ENCODE measurements at regions not wholly inside any gene's neighbourhood (a gene's known extent, or its start where the extent isn't known, plus 50 kb on each side); places are given as distances from the start of the nearest gene placed in this dataset.

DNA sequence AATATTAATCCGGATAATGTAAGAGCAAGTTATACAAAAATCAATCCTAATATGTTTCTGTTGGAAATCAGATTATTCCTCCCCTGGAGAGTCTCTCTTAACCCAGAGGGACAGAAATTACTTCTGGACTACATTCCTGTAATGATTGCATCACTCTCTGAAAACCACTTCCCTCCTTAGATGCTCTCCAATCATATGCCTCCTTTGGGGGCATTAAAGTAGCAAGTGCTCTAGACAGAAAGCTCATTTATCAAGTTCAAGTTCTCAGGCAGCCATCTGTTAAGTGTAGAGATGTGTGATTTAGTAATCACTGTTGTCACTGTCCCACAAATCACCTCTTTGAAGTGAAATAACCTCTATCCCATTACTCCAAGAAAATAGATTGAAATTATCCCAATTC lies 247.1 kb downstream of the SLCO4C1 start:
- TF ChIP-seq RARB (CRISPR knock-in tag; IDR thresholded peaks at IDR 0.05), result no peak
- TF ChIP-seq, protein P1, sequence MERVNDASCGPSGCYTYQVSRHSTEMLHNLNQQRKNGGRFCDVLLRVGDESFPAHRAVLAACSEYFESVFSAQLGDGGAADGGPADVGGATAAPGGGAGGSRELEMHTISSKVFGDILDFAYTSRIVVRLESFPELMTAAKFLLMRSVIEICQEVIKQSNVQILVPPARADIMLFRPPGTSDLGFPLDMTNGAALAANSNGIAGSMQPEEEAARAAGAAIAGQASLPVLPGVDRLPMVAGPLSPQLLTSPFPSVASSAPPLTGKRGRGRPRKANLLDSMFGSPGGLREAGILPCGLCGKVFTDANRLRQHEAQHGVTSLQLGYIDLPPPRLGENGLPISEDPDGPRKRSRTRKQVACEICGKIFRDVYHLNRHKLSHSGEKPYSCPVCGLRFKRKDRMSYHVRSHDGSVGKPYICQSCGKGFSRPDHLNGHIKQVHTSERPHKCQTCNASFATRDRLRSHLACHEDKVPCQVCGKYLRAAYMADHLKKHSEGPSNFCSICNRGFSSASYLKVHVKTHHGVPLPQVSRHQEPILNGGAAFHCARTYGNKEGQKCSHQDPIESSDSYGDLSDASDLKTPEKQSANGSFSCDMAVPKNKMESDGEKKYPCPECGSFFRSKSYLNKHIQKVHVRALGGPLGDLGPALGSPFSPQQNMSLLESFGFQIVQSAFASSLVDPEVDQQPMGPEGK (CRISPR knock-in tag; IDR thresholded peaks at IDR 0.05; ENCODE audit: borderline replicate concordance), result no peak
- no peak for TF ChIP-seq PPARA (CRISPR knock-in tag; IDR thresholded peaks at IDR 0.05; ENCODE audit: borderline replicate concordance)
- TF ChIP-seq ZFP3 (CRISPR knock-in tag; IDR thresholded peaks at IDR 0.05), result no peak
- no peak for TF ChIP-seq CSDC2 (CRISPR knock-in tag; IDR thresholded peaks at IDR 0.05)
- no peak for TF ChIP-seq ZNF8 (CRISPR knock-in tag; IDR thresholded peaks at IDR 0.05)
- TF ChIP-seq, protein P2, sequence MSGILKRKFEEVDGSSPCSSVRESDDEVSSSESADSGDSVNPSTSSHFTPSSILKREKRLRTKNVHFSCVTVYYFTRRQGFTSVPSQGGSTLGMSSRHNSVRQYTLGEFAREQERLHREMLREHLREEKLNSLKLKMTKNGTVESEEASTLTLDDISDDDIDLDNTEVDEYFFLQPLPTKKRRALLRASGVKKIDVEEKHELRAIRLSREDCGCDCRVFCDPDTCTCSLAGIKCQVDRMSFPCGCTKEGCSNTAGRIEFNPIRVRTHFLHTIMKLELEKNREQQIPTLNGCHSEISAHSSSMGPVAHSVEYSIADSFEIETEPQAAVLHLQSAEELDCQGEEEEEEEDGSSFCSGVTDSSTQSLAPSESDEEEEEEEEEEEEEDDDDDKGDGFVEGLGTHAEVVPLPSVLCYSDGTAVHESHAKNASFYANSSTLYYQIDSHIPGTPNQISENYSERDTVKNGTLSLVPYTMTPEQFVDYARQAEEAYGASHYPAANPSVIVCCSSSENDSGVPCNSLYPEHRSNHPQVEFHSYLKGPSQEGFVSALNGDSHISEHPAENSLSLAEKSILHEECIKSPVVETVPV (CRISPR knock-in tag; IDR thresholded peaks at IDR 0.05), result no peak
- TF ChIP-seq ZNF70 (CRISPR knock-in tag; IDR thresholded peaks at IDR 0.05), result no peak
- no peak for TF ChIP-seq TOX (CRISPR knock-in tag; IDR thresholded peaks at IDR 0.05; ENCODE audit: borderline replicate concordance)
- TF ChIP-seq SNAI2 (CRISPR knock-in tag; IDR thresholded peaks at IDR 0.05), result peak; percentile 61; the same call in 1 of the 2 replicates
- no peak for TF ChIP-seq ESRRG (CRISPR knock-in tag; IDR thresholded peaks at IDR 0.05)
- TF ChIP-seq ZFP30 (CRISPR knock-in tag; IDR thresholded peaks at IDR 0.05), result no peak
- TF ChIP-seq, protein P3, sequence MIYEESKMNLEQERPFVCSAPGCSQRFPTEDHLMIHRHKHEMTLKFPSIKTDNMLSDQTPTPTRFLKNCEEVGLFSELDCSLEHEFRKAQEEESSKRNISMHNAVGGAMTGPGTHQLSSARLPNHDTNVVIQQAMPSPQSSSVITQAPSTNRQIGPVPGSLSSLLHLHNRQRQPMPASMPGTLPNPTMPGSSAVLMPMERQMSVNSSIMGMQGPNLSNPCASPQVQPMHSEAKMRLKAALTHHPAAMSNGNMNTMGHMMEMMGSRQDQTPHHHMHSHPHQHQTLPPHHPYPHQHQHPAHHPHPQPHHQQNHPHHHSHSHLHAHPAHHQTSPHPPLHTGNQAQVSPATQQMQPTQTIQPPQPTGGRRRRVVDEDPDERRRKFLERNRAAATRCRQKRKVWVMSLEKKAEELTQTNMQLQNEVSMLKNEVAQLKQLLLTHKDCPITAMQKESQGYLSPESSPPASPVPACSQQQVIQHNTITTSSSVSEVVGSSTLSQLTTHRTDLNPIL (CRISPR knock-in tag; IDR thresholded peaks at IDR 0.05; ENCODE audit: low read depth), result peak; percentile 34; the same call in 1 of the 2 replicates
